ENCODE measurements at regions not wholly inside any gene's neighbourhood (a gene's known extent, or its start where the extent isn't known, plus 50 kb on each side); places are given as distances from the start of the nearest gene placed in this dataset.

DNA sequence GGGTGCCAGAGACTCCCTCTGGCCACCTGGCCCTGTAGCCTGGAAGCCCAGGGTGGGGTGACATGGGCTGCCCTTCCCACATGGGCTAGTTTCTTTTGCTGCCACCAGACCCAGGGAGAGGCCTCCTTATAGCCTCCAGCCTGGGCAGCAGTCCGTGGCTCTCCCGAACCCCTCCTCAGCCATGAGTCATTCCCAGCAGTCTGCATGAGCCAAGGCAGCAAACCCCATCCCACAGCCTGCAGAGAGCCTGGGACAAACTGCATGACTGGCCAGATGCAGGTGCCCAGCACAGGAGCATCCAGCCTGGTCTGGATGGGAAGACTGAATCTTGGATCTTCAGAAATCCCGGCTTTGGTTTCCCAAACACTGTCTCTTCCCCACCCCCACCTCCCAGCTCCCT, 75.7 kb downstream of the MRPL14 start:
- Histone ChIP-seq H3K4me1 (ENCODE audit: control insufficient read depth in 1 of 2, insufficient read depth in 2 of 2, low read depth in 1 of 2, low read length in 1 of 2) (peaks cover 56 to 99% of the 10 kb centered on the region in 2 experiments), H4K20me1 (ENCODE audit: insufficient read depth) (no peaks in the 10 kb centered on the region), H3K9me3 (no peaks in the 10 kb centered on the region), H3K4me3 (ENCODE audit: low read depth in 2 of 2, low read length in 1 of 2) (no peak overlapping the region), H3K27me3 (ENCODE audit: insufficient read depth) (no peaks in the 10 kb centered on the region), H3K4me2 (peak overlapping the region; percentile 48; the same call in 1 of the 2 replicates), H2AFZ (ENCODE audit: low read depth) (no peak overlapping the region), H3K36me3 (replicated peaks in 1 of 2; ENCODE audit: control insufficient read depth in 1 of 2, insufficient read depth in 2 of 2, low read length in 1 of 2) (no peaks in the 10 kb centered on the region), H3K27ac (ENCODE audit: low read depth in 2 of 2, low read length in 1 of 2) (peak overlapping the region; percentile 68 to 94), H3K9ac (no peak overlapping the region; the same call in 1 of the 2 replicates), H3K79me2 (ENCODE audit: insufficient read depth) (no peaks in the 10 kb centered on the region), H3F3A (replicated peaks; ENCODE audit: insufficient read depth) (peaks cover 5% of the 10 kb centered on the region), H3K9me2 (no peaks in the 10 kb centered on the region)
- DNase-seq = no peak
- 13% methylated on average over 1 of the region's 3 CpGs for WGBS (ENCODE audit: low lambda C conversion rate)
- CTCF ChIA-PET = interaction anchor here (0.6 to 12.2 kb wide), 12 partner anchors 10 to 410 kb away, joined by 3 to 203 read pairs (median 6); partner anchors contain the start of gene VEGFA
- POLR2A ChIA-PET = interaction anchor here (1.0 to 5.7 kb wide), 9 partner anchors 9 to 278 kb away, joined by 3 to 49 read pairs (median 5); no protein-coding TSS in a partner anchor
- TF ChIP-seq TEAD4 (IDR thresholded peaks at IDR 0.05; ENCODE audit: borderline replicate concordance, insufficient read depth) (no peak), FOXJ3 (CRISPR knock-in tag; IDR thresholded peaks at IDR 0.05) (no peak), MXI1 (IDR thresholded peaks at IDR 0.05; ENCODE audit: low read depth, low read length) (no peak; the same call in 1 of the 2 replicates), TCF12 (IDR thresholded peaks at IDR 0.05) (peak; percentile 52; the same call in 1 of the 2 replicates), RCOR1 (IDR thresholded peaks at IDR 0.05; ENCODE audit: low read length) (no peak), GABPA (IDR thresholded peaks at IDR 0.05; ENCODE audit: low read depth) (no peak), RAD21 (IDR thresholded peaks at IDR 0.05; ENCODE audit: low read length) (0 out of 2 replicates have a peak, but pooled peaks have one; percentile 21), CHD2 (IDR thresholded peaks at IDR 0.05; ENCODE audit: low read length, partially characterized antibody) (no peak), MEF2A (IDR thresholded peaks at IDR 0.05; ENCODE audit: borderline replicate concordance, low read depth) (no peak), POLR2AphosphoS5 (IDR thresholded peaks at IDR 0.05; ENCODE audit: low read depth, low read length) (no peak; the same call in 1 of the 2 replicates), EP300 (IDR thresholded peaks at IDR 0.05; ENCODE audit: borderline replicate concordance in 1 of 2, low read depth in 1 of 2, low read length in 1 of 2) (peak in 1 of 2 experiments; percentile 40; a peak in 1 of 4 replicates), SIN3A (IDR thresholded peaks at IDR 0.05; ENCODE audit: borderline replicate concordance, low read depth, low read length) (no peak), FOSL2 (IDR thresholded peaks at IDR 0.05; ENCODE audit: borderline replicate concordance, low read depth) (peak; percentile 88; the same call in 1 of the 2 replicates), ELF1 (IDR thresholded peaks at IDR 0.05) (no peak), YY1 (IDR thresholded peaks at IDR 0.05; ENCODE audit: low read depth) (no peak), RXRA (IDR thresholded peaks at IDR 0.05; ENCODE audit: borderline replicate concordance, low read depth) (no peak), NRF1 (IDR thresholded peaks at IDR 0.05; ENCODE audit: low read depth, low read length) (no peak), EZH2phosphoT487 (IDR thresholded peaks at IDR 0.05; ENCODE audit: borderline replicate concordance, low read depth) (no peak), RFX5 (IDR thresholded peaks at IDR 0.05; ENCODE audit: low read length) (no peak), JUND (IDR thresholded peaks at IDR 0.05) (no peak; the same call in 1 of the 2 replicates), FOXM1 (IDR thresholded peaks at IDR 0.05; ENCODE audit: low read depth) (no peak)
- TF ChIP-seq, protein P1, sequence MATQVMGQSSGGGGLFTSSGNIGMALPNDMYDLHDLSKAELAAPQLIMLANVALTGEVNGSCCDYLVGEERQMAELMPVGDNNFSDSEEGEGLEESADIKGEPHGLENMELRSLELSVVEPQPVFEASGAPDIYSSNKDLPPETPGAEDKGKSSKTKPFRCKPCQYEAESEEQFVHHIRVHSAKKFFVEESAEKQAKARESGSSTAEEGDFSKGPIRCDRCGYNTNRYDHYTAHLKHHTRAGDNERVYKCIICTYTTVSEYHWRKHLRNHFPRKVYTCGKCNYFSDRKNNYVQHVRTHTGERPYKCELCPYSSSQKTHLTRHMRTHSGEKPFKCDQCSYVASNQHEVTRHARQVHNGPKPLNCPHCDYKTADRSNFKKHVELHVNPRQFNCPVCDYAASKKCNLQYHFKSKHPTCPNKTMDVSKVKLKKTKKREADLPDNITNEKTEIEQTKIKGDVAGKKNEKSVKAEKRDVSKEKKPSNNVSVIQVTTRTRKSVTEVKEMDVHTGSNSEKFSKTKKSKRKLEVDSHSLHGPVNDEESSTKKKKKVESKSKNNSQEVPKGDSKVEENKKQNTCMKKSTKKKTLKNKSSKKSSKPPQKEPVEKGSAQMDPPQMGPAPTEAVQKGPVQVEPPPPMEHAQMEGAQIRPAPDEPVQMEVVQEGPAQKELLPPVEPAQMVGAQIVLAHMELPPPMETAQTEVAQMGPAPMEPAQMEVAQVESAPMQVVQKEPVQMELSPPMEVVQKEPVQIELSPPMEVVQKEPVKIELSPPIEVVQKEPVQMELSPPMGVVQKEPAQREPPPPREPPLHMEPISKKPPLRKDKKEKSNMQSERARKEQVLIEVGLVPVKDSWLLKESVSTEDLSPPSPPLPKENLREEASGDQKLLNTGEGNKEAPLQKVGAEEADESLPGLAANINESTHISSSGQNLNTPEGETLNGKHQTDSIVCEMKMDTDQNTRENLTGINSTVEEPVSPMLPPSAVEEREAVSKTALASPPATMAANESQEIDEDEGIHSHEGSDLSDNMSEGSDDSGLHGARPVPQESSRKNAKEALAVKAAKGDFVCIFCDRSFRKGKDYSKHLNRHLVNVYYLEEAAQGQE (IDR thresholded peaks at IDR 0.05; ENCODE audit: low read depth, low read length) = 0 out of 2 replicates have a peak, but pooled peaks have one; percentile 17
- TF ChIP-seq, protein P2, sequence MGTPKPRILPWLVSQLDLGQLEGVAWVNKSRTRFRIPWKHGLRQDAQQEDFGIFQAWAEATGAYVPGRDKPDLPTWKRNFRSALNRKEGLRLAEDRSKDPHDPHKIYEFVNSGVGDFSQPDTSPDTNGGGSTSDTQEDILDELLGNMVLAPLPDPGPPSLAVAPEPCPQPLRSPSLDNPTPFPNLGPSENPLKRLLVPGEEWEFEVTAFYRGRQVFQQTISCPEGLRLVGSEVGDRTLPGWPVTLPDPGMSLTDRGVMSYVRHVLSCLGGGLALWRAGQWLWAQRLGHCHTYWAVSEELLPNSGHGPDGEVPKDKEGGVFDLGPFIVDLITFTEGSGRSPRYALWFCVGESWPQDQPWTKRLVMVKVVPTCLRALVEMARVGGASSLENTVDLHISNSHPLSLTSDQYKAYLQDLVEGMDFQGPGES (IDR thresholded peaks at IDR 0.05; ENCODE audit: low read depth, low read length) = no peak
- TF ChIP-seq, protein P3, sequence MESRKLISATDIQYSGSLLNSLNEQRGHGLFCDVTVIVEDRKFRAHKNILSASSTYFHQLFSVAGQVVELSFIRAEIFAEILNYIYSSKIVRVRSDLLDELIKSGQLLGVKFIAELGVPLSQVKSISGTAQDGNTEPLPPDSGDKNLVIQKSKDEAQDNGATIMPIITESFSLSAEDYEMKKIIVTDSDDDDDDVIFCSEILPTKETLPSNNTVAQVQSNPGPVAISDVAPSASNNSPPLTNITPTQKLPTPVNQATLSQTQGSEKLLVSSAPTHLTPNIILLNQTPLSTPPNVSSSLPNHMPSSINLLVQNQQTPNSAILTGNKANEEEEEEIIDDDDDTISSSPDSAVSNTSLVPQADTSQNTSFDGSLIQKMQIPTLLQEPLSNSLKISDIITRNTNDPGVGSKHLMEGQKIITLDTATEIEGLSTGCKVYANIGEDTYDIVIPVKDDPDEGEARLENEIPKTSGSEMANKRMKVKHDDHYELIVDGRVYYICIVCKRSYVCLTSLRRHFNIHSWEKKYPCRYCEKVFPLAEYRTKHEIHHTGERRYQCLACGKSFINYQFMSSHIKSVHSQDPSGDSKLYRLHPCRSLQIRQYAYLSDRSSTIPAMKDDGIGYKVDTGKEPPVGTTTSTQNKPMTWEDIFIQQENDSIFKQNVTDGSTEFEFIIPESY (IDR thresholded peaks at IDR 0.05; ENCODE audit: borderline replicate concordance, low read depth) = no peak
- TF ChIP-seq, protein P4, sequence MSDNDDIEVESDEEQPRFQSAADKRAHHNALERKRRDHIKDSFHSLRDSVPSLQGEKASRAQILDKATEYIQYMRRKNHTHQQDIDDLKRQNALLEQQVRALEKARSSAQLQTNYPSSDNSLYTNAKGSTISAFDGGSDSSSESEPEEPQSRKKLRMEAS (IDR thresholded peaks at IDR 0.05; ENCODE audit: low read depth) = peak; percentile 70; the same call in 1 of the 2 replicates
- TF ChIP-seq, protein P5, sequence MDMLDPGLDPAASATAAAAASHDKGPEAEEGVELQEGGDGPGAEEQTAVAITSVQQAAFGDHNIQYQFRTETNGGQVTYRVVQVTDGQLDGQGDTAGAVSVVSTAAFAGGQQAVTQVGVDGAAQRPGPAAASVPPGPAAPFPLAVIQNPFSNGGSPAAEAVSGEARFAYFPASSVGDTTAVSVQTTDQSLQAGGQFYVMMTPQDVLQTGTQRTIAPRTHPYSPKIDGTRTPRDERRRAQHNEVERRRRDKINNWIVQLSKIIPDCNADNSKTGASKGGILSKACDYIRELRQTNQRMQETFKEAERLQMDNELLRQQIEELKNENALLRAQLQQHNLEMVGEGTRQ (IDR thresholded peaks at IDR 0.05; ENCODE audit: borderline replicate concordance, low read depth, low read length) = no peak

Measured in SK-N-SH (cell line).